B cell (primary cell): ENCODE measurements at regions not wholly inside any gene's neighbourhood (a gene's known extent, or its start where the extent isn't known, plus 50 kb on each side); places are given as distances from the start of the nearest gene placed in this dataset.

ENCODE experiments used
- ATAC-seq: fragments of 200-7000 bp; cut with Tn5 transposase; one replicate; pipeline ENCODE4 v1.10.0; 2021; ENCODE audit warnings: low read depth, mild to moderate bottlenecking, moderate number of reproducible peaks, moderate library complexity
- CTCF ChIA-PET: fragments of 350-600 bp; sonication (Branson Sonifier 250); formaldehyde crosslinking; loops from one replicate; lab custom pipeline; 2021; ENCODE audit warnings: antibody characterized with exemption, inconsistent platforms; lab: Charles Lee
- POLR2A ChIA-PET: fragments of 350-600 bp; sonication (Branson Sonifier 250); formaldehyde crosslinking; loops from one replicate; lab custom pipeline; 2021; ENCODE audit warnings: antibody characterized with exemption; lab: Charles Lee
- DNase-seq: peaks from one replicate; pipeline ENCODE4 v3.0.0; 2013
- H2AFZ ChIP-seq: 2 replicates; pipeline ENCODE4 v1.6.1; 2012; ENCODE audit warnings: mild to moderate bottlenecking, low read depth, low read length; ENCODE audit not compliant: insufficient read depth, poor library complexity, severe bottlenecking
- H3K27ac ChIP-seq, 2 donors: 1 replicate in 1 of 2; 2 replicates in 1 of 2; pipeline ENCODE4 v1.5.1; 2012 to 2013; ENCODE audit warnings: low read length in 2 of 2, mild to moderate bottlenecking in 2 of 2, moderate library complexity in 1 of 2
- H3K27me3 ChIP-seq, 4 experiments: fragments of 200-600 bp in 1 of 4; sonication (generic) in 1 of 4; replicated peaks in 1 of 4; 1 replicate in 2 of 4; 2 replicates in 2 of 4; pipeline versions ENCODE4 v1.6.1 to v1.7.0; 2013 to 2016; ENCODE audit warnings: low read length in 3 of 4, mild to moderate bottlenecking in 2 of 4, mixed read lengths in 1 of 4, moderate library complexity in 1 of 4; ENCODE audit not compliant: insufficient read depth in 4 of 4, control insufficient read depth in 3 of 4; ENCODE audit errors: control extremely low read depth in 1 of 4
- H3K36me3 ChIP-seq, 2 experiments: replicated peaks in 1 of 2; 1 replicate in 1 of 2; 2 replicates in 1 of 2; pipeline versions ENCODE4 v1.6.1 to v1.7.1; 2013; ENCODE audit warnings: low read length in 1 of 2; ENCODE audit not compliant: insufficient read depth in 2 of 2, control insufficient read depth in 1 of 2; ENCODE audit errors: control extremely low read depth in 1 of 2, extremely low read depth in 1 of 2
- H3K4me1 ChIP-seq, 2 donors: fragments of 200-600 bp in 1 of 2; sonication (generic) in 1 of 2; 1 replicate in 1 of 2; 2 replicates in 1 of 2; pipeline versions ENCODE4 v1.5.1 to v1.6.1; 2013 to 2017; ENCODE audit warnings: low read length in 2 of 2; ENCODE audit not compliant: control insufficient read depth in 2 of 2, insufficient read depth in 2 of 2
- H3K4me2 ChIP-seq: replicated peaks from 2 replicates; pipeline ENCODE3; 2012; ENCODE audit warnings: mild to moderate bottlenecking, low read depth, low read length; ENCODE audit not compliant: poor library complexity, severe bottlenecking
- H3K4me3 ChIP-seq, 5 experiments: fragments of 200-600 bp in 1 of 5; sonication (generic) in 1 of 5; 1 replicate in 3 of 5; 2 replicates in 2 of 5; pipeline versions ENCODE4 v1.5.1 to v1.7.0; 2011 to 2016; ENCODE audit warnings: low read length in 4 of 5, mild to moderate bottlenecking in 4 of 5, low read depth in 2 of 5, control low read depth in 1 of 5, moderate library complexity in 1 of 5; ENCODE audit not compliant: insufficient read depth in 1 of 5; ENCODE audit errors: control extremely low read depth in 1 of 5, extremely low read depth in 1 of 5
- H3K79me2 ChIP-seq: fragments of 200-600 bp; sonication (generic); one replicate; pipeline ENCODE4 v1.6.0; 2016; ENCODE audit warnings: low read length; ENCODE audit not compliant: control insufficient read depth, insufficient read depth
- H3K9ac ChIP-seq: fragments of 200-600 bp; sonication (generic); 2 replicates; pipeline ENCODE4 v1.6.1; 2017; ENCODE audit warnings: mild to moderate bottlenecking, low read length, moderate library complexity
- H3K9me3 ChIP-seq, 3 donors: one replicate each; pipeline versions ENCODE4 v1.6.1 to v1.7.1; 2013; ENCODE audit warnings: low read length in 2 of 3; ENCODE audit not compliant: control insufficient read depth in 2 of 3, insufficient read depth in 1 of 3; ENCODE audit errors: control extremely low read depth in 1 of 3
- H4K20me1 ChIP-seq: 2 replicates; pipeline ENCODE4 v1.6.0; 2012; ENCODE audit warnings: mild to moderate bottlenecking, low read length; ENCODE audit not compliant: insufficient read depth, control insufficient read depth, poor library complexity, severe bottlenecking
- H3K27ac Mint-ChIP-seq: one replicate; pipeline ENCODE4 v1.8.0; 2021; ENCODE audit warnings: mixed read lengths
- H3K27me3 Mint-ChIP-seq: one replicate; pipeline ENCODE4 v1.8.0; 2021; ENCODE audit warnings: mixed read lengths
- H3K4me1 Mint-ChIP-seq: one replicate; pipeline ENCODE4 v1.8.0; 2021; ENCODE audit warnings: mixed read lengths
- H3K4me3 Mint-ChIP-seq: one replicate; pipeline ENCODE4 v1.8.0; 2021; ENCODE audit warnings: mixed read lengths
- H3K9me3 Mint-ChIP-seq: one replicate; pipeline ENCODE4 v1.8.0; 2022; ENCODE audit warnings: mixed read lengths; ENCODE audit not compliant: insufficient read depth
- CTCF ChIP-seq: fragments of 200-600 bp; IDR thresholded peaks from one replicate; pipeline ENCODE4 v1.8.0; 2022; ENCODE audit warnings: antibody characterized with exemption, mild to moderate bottlenecking
- EZH2 ChIP-seq: IDR thresholded peaks from 2 replicates; pipeline ENCODE4 v1.6.1; 2012; ENCODE audit warnings: borderline replicate concordance, low read depth, mild to moderate bottlenecking, moderate library complexity, low read length; ENCODE audit not compliant: insufficient read depth, poor library complexity, severe bottlenecking
- WGBS: methylation state at CpG from one replicate; pipeline ENCODE4 v1.1.5; 2013; ENCODE audit warnings: missing lambda C conversion rate; ENCODE audit not compliant: insufficient coverage; 5-methylcytosine and 5-hydroxymethylcytosine counted together
- intact Hi-C: fragments of 100-400 bp; cut with micrococcal nuclease; formaldehyde crosslinking; loops from one replicate; pipeline ENCODE4 v1.10.0; 2022

GRCh38 chr4:144495944-144496343, 150.0 kb upstream of the HHIP start:
- Histone ChIP-seq H3K9me3 (peaks cover 0 to 5% (median 0%) of the 10 kb centered on the region in 3 donors), H3K9ac (no peak overlapping the region), H2AFZ (no peak overlapping the region), H3K27ac (no peak overlapping the region), H3K27me3 (no peaks in the 10 kb centered on the region), H3K4me1 (no peaks in the 10 kb centered on the region), H3K4me2 (no peak overlapping the region), H3K36me3 (no peaks in the 10 kb centered on the region), H4K20me1 (no peaks in the 10 kb centered on the region), H3K4me3 (no peak overlapping the region), H3K79me2 (no peaks in the 10 kb centered on the region)
- DNase-seq (no peak), ATAC-seq (no peak)
- 83% methylated on average over 1 of the region's 2 CpGs for WGBS
- TF ChIP-seq CTCF (no peak), EZH2 (no peak)
- no peak overlapping the region for H3K27ac Mint-ChIP-seq
- ChIA-PET POLR2A (no interaction called here), CTCF (no interaction called here)
- H3K4me1 Mint-ChIP-seq, result no peaks in the 10 kb centered on the region
- no peaks in the 10 kb centered on the region for H3K9me3 Mint-ChIP-seq
- intact Hi-C loops, result no loop called here
- H3K4me3 Mint-ChIP-seq, result no peak overlapping the region
- H3K27me3 Mint-ChIP-seq, result no peaks in the 10 kb centered on the region

GRCh38 chr4:144499777-144500176, 146.2 kb upstream of the HHIP start:
- H3K27ac Mint-ChIP-seq, result no peak overlapping the region
- DNase-seq (no peak), ATAC-seq (no peak)
- H3K27me3 Mint-ChIP-seq, result no peaks in the 10 kb centered on the region
- TF ChIP-seq EZH2, result no peak
- no peak for TF ChIP-seq CTCF
- no peaks in the 10 kb centered on the region for H4K20me1 ChIP-seq
- peaks cover 0 to 5% (median 0%) of the 10 kb centered on the region in 3 donors for H3K9me3 ChIP-seq
- H3K4me1 ChIP-seq, result no peaks in the 10 kb centered on the region
- H3K4me2 ChIP-seq, result no peak overlapping the region
- H3K9me3 Mint-ChIP-seq, result no peaks in the 10 kb centered on the region
- H3K4me3 ChIP-seq, result no peak overlapping the region
- intact Hi-C loops, result no loop called here
- no peaks in the 10 kb centered on the region for H3K4me1 Mint-ChIP-seq
- H3K4me3 Mint-ChIP-seq, result no peak overlapping the region
- no peak overlapping the region for H2AFZ ChIP-seq
- POLR2A ChIA-PET, result no interaction called here
- no peak overlapping the region for H3K9ac ChIP-seq
- no peaks in the 10 kb centered on the region for H3K27me3 ChIP-seq
- no peaks in the 10 kb centered on the region for H3K36me3 ChIP-seq
- H3K27ac ChIP-seq, result no peak overlapping the region
- no peaks in the 10 kb centered on the region for H3K79me2 ChIP-seq
- CTCF ChIA-PET, result no interaction called here
